ENCODE measurements at regions not wholly inside any gene's neighbourhood (a gene's known extent, or its start where the extent isn't known, plus 50 kb on each side); places are given as distances from the start of the nearest gene placed in this dataset.
"Not testable (repeated sequence)": the region's sequence is repeated elsewhere in the genome, so short reads cannot be mapped to it uniquely, and the experiment has no call there.

DNA sequence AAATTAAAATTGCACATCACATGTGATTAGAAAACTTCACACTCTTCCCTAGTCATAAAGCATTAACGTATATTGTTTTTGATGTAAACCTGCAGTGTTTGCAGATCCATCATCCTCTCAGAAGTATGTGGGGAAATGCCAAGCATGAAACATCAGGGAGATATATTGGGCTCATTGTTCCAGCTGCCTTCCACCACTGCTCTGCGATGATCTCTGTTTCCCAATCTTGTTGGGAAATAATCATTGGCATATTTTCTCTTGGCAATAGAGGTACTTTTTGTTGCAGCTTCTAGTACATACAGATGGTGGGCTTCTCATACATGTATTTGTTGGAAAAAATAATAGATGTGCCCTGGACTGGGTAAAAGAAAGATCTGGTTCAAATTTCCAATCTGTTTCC, 466.3 kb upstream of the HS3ST1 start:
- no peak for DNase-seq

GRCh38 chr4:11894221-11894620, 465.5 kb upstream of the HS3ST1 start:
- no peak for DNase-seq

- no peak for DNase-seq
Observed at GRCh38 chr4:11889099-11889498, 460.4 kb upstream of the HS3ST1 start.

- no peak for DNase-seq
Observed at GRCh38 chr4:11881947-11882346, 453.3 kb upstream of the HS3ST1 start.

DNA sequence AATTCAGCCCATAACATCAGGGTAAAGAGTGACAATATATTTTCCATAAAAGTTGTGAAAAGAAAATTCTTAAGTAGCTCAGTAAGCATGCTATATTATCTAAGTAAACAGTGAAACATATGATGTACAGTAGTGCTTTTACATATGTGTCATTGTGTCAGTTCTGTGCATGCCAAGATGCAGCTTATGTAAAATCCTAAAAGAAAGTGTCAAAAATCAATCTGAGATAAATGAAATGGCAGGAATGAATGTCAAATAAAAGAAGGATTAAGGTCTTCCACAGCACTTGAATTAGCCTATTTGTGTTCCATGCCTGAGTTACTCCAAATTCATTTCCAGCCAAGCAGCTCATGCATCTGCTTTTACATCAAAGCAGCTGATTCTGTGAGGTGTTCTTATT, 452.7 kb upstream of the HS3ST1 start:
- DNase-seq = no peak

GRCh38 chr4:11878241-11878640, 449.5 kb upstream of the HS3ST1 start:
- no peak for DNase-seq

GRCh38 chr4:11876104-11876503, 447.4 kb upstream of the HS3ST1 start:
- DNase-seq = no peak

DNA sequence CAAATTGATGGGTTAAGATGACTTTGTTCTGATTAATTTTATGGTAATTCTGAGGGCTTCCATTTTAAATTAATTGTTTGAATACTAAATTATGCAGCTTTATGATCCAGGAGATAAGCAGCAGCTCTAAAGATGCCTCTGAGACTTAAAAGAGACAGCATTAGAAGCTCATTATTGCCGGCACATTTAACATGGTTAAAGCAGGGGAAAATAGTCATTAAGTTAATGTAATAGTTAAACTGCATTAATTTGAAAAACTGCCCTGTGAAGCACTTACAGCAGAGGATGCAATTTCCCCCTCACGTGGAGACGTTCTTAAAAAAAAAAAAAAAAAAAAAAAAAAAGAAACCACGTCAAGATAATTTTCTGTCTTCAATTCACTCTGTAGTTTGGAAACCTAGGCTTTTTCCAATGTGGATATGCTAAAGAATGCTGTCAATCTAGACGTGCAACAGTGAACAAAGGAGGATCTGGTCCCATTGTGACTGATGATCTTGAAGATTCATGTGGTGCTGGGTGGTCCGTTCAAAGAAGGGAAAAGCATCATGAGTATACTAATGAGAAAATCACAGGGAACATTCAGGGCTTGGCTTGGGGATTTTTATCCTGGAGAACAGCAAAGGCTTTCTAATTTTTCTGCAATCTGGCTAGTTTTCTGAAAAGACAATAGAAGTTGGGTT, 440.6 kb upstream of the HS3ST1 start:
- no peak for DNase-seq

DNA sequence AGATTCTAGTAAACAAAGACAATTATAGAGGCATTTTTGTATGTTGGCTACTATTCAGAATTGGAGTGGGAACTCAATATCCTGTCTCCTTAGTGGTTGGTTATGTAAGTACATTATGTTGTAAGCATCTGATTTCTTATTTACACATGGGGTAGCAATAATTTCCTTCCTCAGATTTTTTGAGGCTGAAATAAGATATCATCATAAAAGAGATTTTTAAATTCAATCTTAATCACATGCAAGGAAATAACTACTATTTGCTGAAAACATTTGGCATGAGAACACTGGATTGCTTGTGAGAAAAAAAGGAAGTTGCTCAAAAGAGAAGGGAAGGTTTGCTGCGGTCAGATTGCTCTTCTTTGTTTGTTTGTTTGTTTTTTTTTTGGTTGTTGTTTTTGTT, 437.7 kb upstream of the HS3ST1 start:
- no peak for DNase-seq

- DNase-seq = no peak
Observed at GRCh38 chr4:11860996-11861395, 432.3 kb upstream of the HS3ST1 start.

DNA sequence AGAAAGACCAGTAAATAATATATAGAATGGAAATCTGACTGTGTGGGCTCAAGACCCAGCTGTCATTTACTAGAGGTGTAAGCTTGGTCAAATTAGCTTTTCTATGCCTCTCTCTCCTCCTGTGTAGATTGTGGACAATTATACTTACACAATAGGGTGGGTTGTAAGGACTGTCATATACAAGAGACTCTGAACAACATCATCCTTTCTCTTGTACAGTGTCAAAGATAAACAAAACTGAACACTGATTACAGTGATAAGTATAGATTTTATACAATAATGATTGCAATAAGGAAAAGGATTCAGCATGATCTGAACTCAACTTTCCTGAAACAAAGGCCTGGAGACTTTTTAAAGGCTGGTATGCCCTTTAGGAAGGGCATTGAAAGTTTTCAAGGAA, 429.2 kb upstream of the HS3ST1 start:
- no peak for DNase-seq

GRCh38 chr4:11847167-11847566, 418.5 kb upstream of the HS3ST1 start:
- no peak for DNase-seq

GRCh38 chr4:11843927-11844326, 415.2 kb upstream of the HS3ST1 start:
- DNase-seq = no peak

- DNase-seq = no peak
Observed at GRCh38 chr4:11843340-11843739, 414.6 kb upstream of the HS3ST1 start.

GRCh38 chr4:11842620-11843263, 414.0 kb upstream of the HS3ST1 start:
- DNase-seq = no peak

DNA sequence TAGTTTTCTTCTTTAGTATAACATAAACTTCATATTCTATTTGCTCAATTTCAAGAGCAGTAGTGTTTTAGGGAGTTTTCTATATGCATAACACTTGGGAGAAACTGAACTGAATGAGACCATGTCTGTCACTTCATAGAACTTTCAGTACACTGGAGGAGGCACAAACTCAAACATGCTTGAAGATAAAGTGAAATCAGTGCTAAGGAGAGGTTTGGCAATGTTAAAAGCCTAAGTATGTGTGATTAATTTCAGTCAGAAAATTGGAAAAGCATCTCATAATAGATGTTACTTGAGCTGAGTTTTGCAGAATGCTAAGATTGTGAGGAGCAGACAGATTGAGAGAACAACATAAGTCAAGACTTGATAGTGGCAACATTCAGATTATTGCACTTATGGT, 411.2 kb upstream of the HS3ST1 start:
- no peak for DNase-seq

DNA sequence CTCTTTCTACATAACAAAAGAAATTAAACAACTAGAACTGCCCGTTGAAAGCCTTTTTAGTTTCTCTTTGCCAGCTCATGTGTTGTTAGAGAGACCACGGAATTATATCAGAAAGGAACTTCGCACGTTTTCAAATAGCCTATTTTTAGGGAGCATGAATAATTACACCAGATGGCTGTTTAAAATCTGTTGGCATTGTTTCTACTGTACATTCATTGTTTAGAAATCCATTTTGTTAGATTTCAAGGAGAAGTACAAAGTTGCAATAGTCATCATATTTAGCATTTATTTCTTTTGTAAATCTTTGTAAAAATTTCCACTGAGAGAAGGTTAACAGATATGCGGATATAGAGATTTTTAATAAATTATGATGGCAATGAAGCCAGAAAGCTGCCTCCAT, 403.0 kb upstream of the HS3ST1 start:
- no peak for DNase-seq

DNA sequence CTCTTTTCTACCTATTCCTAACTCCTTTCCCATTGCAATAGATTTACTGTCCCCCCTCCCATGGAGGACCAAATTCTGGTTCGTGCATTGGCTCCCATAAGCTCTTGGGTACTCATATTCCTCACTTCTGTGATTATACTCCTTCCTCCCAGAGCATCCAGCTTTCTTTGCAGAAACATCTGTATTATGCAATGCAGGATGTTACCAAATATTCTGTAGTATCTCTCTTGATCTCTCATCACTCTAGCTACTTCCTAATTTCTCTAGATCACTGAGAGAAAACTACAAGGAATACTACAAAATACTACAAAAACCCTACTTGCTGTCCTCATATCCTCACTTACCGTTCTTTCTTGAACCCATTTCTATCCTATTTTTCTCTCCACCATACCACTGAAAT, 395.9 kb upstream of the HS3ST1 start:
- DNase-seq = no peak

DNA sequence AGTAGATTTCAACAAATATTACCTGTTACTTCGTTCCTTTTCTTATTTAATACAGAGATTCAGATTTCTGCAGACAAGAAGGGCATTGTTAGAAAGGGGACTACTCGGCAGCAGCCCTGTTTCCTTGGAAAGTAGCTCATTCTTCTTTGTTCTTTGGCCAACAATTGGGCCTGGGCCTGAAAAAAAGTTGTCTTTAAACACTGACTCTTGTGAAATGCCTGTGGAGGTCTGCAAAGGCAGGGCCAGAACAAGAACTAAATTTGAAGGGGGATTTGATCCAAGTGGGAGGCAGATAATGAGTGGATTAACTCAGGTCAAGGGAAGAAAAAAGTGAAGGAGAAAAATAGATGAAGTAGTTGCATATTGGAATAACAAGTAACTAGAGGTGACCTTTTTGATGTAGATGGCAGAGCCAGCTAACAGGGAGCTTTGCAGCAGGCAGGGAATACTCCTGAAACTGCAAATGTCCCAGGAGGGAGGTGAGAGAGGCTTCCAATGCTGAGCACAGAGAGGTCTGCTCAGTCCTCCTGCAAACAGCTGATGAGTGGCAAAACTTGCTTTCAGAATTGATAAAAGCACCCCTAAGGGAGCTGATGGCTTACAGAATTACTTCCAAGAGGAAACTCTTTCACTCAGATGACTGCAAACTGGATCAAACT, 393.2 kb upstream of the HS3ST1 start:
- DNase-seq = no peak

DNA sequence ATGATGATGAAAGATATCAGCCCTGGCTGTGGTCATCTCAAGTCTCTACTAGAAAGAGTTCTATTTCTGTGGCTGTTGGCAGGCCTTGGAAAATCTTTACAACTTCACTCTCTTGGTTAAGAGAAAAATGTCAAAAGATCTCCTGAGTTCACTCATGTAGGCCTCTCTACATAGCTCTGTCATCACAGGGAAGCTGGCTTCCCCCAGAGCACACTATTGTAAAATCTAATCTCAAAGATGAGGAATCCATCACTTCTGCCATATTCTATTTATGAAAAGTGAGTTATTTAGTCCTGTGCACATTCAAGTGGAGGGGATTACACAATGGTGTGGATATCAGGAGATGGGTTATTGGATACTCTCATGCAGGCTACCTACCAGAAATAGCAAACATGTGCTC, 388.4 kb upstream of the HS3ST1 start:
- no peak for DNase-seq

DNA sequence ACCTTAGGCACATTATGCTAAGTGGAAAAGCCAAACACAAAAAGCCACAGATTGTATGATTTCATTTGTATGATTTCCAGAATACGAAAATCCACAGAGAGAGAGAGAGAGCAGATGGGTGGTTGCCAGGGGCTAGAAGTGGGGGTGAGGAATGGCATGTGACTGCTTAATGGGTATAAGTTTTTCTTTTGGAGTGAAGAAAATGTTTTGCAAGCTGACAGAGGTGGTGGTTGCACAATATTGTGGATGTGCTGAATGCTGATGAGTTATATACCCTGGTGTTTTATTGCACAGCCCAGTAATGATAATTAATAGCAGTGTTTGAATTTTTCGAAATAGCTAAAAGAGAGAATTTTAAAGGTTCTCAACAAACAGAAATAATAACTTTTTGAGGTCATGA, 386.1 kb upstream of the HS3ST1 start:
- DNase-seq = no peak

DNA sequence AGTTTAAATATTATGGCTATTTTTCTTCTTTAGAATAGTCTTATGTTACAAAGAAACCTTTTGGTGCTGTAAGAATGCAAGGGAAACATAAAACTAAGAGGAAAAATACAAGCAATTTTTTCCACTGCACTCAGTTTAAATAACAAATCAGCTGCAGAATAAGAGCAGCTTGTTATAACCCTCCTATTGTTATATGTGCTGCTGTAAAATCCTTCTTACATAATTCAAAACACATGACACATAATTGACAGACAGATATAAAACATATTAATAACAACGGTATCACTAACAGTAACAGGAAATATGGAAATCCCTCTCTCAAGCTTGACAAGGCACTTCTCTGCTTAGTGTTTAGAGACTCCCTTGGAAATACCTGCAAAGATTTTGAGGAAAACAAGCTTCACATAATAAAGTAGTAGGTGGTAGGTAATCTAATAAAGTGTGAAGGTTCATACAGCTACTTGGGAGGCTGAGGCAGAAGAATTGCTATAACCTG, 385.3 kb upstream of the HS3ST1 start:
- DNase-seq = no peak

DNA sequence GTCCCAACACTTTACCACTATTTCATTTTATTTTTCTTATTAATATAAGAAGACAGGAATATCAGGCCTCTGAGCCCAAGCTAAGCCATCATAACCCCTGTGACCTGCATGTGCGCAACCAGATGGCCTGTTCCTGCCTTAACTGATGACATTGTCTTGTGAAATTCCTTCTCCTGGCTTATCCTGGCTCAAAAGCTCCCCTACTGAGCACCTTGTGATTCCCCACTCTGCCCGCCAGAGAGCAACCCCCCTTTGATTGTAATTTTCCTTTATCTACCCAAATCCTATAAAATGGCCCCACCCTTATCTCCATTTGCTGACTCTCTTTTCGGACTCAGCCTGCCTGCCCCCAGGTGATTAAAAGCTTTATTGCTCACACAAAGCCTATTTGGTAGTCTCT, 382.8 kb upstream of the HS3ST1 start:
- DNase-seq = not testable (repeated sequence)

DNA sequence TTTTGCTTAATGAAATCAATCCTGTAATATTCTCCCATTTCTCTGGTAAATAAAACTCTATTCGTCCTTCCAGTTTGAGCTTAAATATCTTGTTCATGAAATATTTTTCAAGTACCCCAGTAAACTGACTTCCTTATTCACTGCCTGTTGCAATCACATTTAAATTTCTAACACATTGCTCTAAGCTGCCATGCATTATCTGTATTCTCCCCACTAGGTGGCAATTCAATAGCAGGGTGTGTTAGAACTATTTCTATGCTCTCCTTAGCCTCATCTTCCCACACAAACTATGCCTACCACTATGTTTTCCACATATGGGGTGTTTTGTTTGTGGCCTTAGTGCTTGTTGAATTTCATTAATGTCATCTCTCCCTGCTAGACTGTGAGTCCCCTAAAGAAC, 377.1 kb upstream of the HS3ST1 start:
- DNase-seq = peak in 1 of 2 donors; percentile 65

All from hippocampal formation (tissue), 2 donors.